NCI-H2081 treated with DMSO at 0.1 percent for 48 hours (cell line): ENCODE measurements at regions not wholly inside any gene's neighbourhood (a gene's known extent, or its start where the extent isn't known, plus 50 kb on each side); places are given as distances from the start of the nearest gene placed in this dataset.

Experiments
- DNase-seq: peaks from one replicate; lab custom pipeline; 2025; lab: John Stamatoyannopoulos, UW

GRCh38 chr4:125135652-125136051, 179.1 kb upstream of the FAT4 start:
- no peak for DNase-seq

- DNase-seq = no peak
These were observed 182.0 kb upstream of the FAT4 start for GRCh38 chr4:125132729-125133128.

DNA sequence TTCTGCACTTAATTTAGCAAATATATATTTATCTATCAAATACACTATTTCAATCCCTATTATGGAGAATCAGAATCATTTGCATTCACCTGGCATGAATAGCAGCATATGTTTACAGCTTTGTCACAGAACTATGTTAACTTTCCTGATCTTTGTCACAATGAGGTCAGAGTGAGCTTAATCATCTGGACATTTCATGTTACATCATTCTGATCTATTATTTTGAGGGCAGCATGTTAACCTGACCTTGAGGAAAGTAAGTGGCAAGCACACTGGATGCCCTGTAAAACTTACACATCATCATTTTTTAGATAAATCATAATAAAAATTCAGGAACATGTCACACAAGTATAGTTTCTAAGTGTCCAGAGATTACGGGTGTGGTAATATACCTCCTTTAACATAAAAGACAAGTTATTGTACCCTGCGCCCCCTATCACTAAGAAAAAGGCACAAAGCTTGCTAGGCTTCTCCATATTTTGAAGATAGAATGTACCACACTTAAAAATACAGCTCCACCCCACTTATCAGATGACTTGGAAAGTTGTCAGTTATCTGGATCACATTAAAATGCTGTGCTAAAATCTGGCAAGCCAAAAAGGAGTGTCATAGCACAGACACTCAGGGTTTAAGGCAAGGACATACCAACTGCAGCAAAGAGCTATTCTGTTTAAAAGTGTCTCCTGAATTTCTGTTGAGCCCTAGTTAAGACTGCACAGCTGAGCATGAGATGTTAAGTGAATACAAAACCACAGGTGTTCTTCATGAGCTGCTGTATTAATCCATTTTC, 182.7 kb upstream of the FAT4 start:
- no peak for DNase-seq

GRCh38 chr4:125125276-125125675, 189.5 kb upstream of the FAT4 start:
- DNase-seq = no peak

- DNase-seq = no peak
These were observed 191.1 kb upstream of the FAT4 start for GRCh38 chr4:125123570-125124109.

- DNase-seq = no peak
These were observed 193.2 kb upstream of the FAT4 start for GRCh38 chr4:125121581-125121980.

DNA sequence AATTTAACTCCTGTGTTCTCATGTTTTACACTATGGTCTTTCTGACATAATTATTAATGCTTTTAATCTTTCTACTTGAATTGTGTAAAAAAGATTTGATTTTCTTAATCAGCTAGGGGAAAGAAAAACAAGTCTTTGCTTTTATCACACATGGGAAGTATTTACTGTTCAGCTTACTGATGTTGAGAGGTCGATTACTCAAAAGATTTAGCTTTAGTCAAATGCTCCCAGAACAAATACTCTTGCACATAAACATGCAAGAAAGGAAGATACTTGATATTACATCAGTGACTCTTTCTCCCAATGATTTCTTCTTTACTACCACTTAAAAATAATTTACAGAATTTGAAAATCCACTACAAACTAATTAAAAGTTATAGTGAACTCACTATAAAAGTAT, 198.3 kb upstream of the FAT4 start:
- no peak for DNase-seq

DNA sequence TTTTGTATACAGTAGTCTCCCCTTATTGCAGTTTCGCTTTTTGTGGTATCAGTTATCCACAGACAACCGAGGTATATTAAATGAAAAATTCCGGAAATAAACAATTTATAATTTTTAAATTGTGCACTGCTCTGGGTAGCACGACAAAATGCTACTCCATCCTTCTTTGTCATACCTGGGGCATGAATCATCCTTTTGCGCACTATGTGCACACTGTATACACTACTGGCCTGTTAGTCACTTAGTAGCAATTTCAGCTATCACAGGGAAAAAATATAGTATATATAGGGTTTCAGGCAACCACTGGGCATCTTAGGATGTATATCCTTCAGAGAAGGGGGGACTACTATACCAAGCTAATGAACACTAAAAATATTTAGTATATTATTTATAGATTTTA, 198.8 kb upstream of the FAT4 start:
- DNase-seq = no peak

GRCh38 chr4:125115476-125115875, 199.3 kb upstream of the FAT4 start:
- DNase-seq = no peak

DNA sequence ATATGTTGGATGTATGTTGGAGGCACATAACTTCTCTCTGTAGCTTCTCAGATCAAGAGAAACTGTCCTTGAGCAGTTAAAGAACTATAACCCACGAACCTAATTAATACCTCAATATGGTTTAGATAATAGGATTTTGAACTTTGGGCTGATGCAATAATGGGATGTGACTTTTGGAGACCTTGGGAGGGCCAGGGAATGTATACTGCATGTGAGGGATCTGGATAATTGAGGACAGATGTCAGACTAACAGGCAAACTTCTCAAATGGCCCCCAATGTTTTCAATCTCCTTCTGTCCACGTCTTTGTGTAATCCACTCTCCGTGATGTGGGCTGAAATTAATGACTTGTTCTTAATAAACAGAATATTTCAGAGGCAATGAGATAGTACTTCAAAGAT, 202.2 kb upstream of the FAT4 start:
- no peak for DNase-seq

- DNase-seq = no peak
These were observed 203.4 kb upstream of the FAT4 start for GRCh38 chr4:125111323-125111722.

GRCh38 chr4:125105561-125105960, 209.2 kb upstream of the FAT4 start:
- no peak for DNase-seq

DNA sequence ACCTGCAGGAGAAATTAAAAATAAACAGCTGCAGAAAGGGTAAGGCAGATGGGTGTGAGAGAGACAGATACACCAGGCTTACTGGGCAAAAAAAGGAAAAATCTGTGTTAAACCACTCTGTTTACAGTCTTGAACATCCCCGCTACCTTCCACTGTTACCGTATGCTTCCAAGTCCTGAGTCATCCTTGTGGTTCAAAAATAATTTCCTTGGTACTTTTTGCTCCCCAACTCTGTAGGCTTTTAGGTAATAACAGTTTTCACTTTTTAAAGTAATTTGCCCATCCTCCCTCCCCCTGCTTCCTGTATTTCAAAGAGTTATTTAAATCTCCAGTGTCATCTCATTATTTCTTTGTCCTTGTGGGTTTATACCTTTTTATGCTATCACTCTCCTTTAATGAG, 210.1 kb upstream of the FAT4 start:
- DNase-seq = no peak

DNA sequence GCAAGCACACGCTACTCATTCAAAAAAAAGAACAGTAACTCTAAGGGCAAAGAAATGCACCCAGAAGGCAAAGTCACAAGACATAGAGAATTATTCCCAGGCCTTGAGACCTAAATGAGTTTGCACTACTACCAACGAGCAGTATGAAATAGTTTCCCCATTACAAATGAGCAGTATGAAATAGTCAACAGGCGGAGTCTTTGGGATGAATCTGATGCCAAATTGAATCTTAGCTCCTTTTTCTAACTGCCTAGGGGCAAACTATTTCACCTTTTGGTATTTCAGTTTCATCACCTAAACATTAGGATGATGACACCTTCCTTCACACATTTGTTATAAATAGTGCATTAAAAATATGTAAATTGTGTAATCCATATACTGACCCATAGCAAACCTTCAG, 213.0 kb upstream of the FAT4 start:
- DNase-seq = no peak

GRCh38 chr4:125097729-125098128, 217.0 kb upstream of the FAT4 start:
- no peak for DNase-seq

- no peak for DNase-seq
These were observed 218.1 kb upstream of the FAT4 start for GRCh38 chr4:125096662-125097061.

GRCh38 chr4:125091541-125091940, 223.2 kb upstream of the FAT4 start:
- no peak for DNase-seq

DNA sequence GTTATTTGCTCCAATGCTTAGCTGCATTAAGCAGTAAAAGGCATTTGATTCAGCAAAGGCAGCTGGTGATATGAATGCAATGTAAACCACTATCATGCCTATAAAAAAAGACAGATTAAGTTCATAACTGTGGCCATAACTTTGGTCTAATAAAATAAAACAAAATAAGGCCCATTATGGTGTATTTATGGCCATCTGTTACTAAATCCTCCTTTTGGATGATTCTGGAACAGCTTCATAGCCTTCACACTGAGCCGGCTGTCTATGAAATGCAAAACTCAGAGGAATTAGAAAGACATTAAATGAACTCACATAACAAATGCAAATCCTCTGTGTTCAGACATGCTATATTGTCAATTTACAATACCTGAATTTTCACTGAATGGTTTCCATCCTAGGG, 223.7 kb upstream of the FAT4 start:
- no peak for DNase-seq

- DNase-seq = no peak
These were observed 230.1 kb upstream of the FAT4 start for GRCh38 chr4:125084608-125085007.

GRCh38 chr4:125082729-125083417, 231.9 kb upstream of the FAT4 start:
- DNase-seq = no peak

DNA sequence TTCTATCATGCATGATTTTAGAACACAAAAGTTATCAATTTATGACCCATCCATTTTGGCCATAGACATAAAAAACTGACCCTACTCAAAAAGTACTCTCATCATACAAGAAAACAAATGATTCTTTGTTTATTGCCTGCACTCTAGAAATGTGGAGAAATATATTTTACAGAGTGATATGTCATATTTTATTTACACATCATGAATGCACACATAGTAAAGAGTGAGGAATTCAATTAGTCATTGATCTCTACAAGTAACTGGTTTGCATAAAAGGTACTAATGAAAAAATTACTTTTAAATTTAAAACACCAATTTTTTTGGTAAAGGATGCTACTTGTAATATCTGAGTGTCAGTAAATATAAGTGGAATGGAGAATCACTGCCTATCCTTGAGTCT, 242.5 kb upstream of the FAT4 start:
- DNase-seq = no peak

DNA sequence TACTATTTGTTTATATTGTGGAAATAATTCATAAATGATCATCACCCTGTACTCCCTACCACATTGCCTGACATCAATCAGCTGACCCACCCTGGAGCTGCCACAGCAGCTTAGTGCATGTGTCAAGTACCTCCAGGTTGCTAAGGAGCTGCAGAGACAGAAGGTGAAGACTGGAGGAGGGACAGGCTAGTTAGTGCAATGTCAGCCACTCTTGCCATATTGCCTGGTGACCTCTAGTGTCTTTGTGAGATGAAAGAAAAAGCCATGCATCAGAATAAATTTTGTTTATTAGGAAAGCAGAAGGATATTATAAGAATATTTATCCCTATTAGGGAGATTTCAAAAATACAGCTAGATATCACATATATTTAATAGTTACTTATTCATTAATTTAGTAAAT, 243.9 kb upstream of the FAT4 start:
- no peak for DNase-seq
